Sigmoid colon (tissue), 4 donors: ENCODE measurements at regions not wholly inside any gene's neighbourhood (a gene's known extent, or its start where the extent isn't known, plus 50 kb on each side); places are given as distances from the start of the nearest gene placed in this dataset.

ENCODE experiments used
- CTCF ChIP-seq, 4 experiments: fragments of 450-650 bp in 3 of 4; fragments of 200-600 bp in 1 of 4; IDR thresholded peaks; one replicate each; pipeline ENCODE4 v1.5.1; 2016 to 2019; ENCODE audit warnings: antibody characterized with exemption in 4 of 4, mild to moderate bottlenecking in 3 of 4, moderate library complexity in 2 of 4
- POLR2A ChIP-seq, 2 donors: fragments of 450-650 bp; IDR thresholded peaks; one replicate each; pipeline ENCODE4 v1.6.1; 2016; ENCODE audit warnings: antibody characterized with exemption in 2 of 2, mild to moderate bottlenecking in 2 of 2, moderate library complexity in 2 of 2
- POLR2AphosphoS5 ChIP-seq, 4 donors: sonication (generic); formaldehyde crosslinking; IDR thresholded peaks; one replicate each; pipeline ENCODE4 v1.6.1; 2017; ENCODE audit warnings: antibody characterized with exemption in 4 of 4

GRCh38 chr1:194230351-194231144 lies 1044.1 kb upstream of the B3GALT2 start:
- TF ChIP-seq CTCF (IDR thresholded peaks at IDR 0.05) (no peak), POLR2A (IDR thresholded peaks at IDR 0.05) (no peak), POLR2AphosphoS5 (IDR thresholded peaks at IDR 0.05) (no peak)
